HUDEP-2 (cell line): ENCODE measurements at regions not wholly inside any gene's neighbourhood (a gene's known extent, or its start where the extent isn't known, plus 50 kb on each side); places are given as distances from the start of the nearest gene placed in this dataset.

Source experiments
- DNase-seq, 76 experiments: peaks; one replicate each; lab custom pipeline; 2025; ENCODE audit not compliant: unreplicated experiment in 76 of 76; lab: John Stamatoyannopoulos, UW

- no peak for DNase-seq
Observed at GRCh38 chr5:32981061-32981460, 269.9 kb downstream of the NPR3 start.

- DNase-seq, result no peak
Observed at GRCh38 chr5:32984851-32985610, 273.9 kb downstream of the NPR3 start.

- DNase-seq, result no peak
Observed at GRCh38 chr5:32989815-32990214, 278.7 kb downstream of the NPR3 start.

GRCh38 chr5:32990593-32991420, 279.7 kb downstream of the NPR3 start:
- no peak for DNase-seq

GRCh38 chr5:32991421-32991815, 280.3 kb downstream of the NPR3 start:
- no peak for DNase-seq

- no peak for DNase-seq
Observed at GRCh38 chr5:32996336-32996735, 285.2 kb downstream of the NPR3 start.

GRCh38 chr5:33008751-33009418, 297.8 kb downstream of the NPR3 start:
- no peak for DNase-seq

GRCh38 chr5:33010846-33011245, 299.7 kb downstream of the NPR3 start:
- DNase-seq, result no peak

GRCh38 chr5:33011801-33012200, 300.7 kb downstream of the NPR3 start:
- DNase-seq, result peak in 1 of 76 experiments; percentile 0

- no peak for DNase-seq
Observed at GRCh38 chr5:33023649-33024048, 312.5 kb downstream of the NPR3 start.

GRCh38 chr5:33032271-33033070, 321.4 kb downstream of the NPR3 start:
- no peak for DNase-seq

- no peak for DNase-seq
Observed at GRCh38 chr5:33033516-33033915, 322.4 kb downstream of the NPR3 start.

GRCh38 chr5:33034777-33035176, 323.7 kb downstream of the NPR3 start:
- DNase-seq, result no peak

- no peak for DNase-seq
Observed at GRCh38 chr5:33035851-33036527, 324.9 kb downstream of the NPR3 start.

- no peak for DNase-seq
Observed at GRCh38 chr5:33037076-33037475, 326.0 kb downstream of the NPR3 start.

GRCh38 chr5:33041586-33041985, 330.5 kb downstream of the NPR3 start:
- no peak for DNase-seq

- DNase-seq, result no peak
Observed at GRCh38 chr5:33043343-33043997, 332.3 kb downstream of the NPR3 start.

GRCh38 chr5:33046091-33046490, 335.0 kb downstream of the NPR3 start:
- DNase-seq, result no peak

GRCh38 chr5:33048315-33048714, 337.2 kb downstream of the NPR3 start:
- no peak for DNase-seq

- no peak for DNase-seq
Observed at GRCh38 chr5:33049298-33049697, 338.2 kb downstream of the NPR3 start.
